H1 (cell line): ENCODE measurements at regions not wholly inside any gene's neighbourhood (a gene's known extent, or its start where the extent isn't known, plus 50 kb on each side); places are given as distances from the start of the nearest gene placed in this dataset.
A peak's percentile ranks its signal among the peaks of the same experiment; 100 is the strongest.

ENCODE experiments used
- CTCF ChIA-PET: fragments of 300-600 bp; sonication (Branson Sonifier 250); formaldehyde crosslinking; loops from one replicate; lab custom pipeline; 2021; ENCODE audit not compliant: partially characterized antibody; lab: Charles Lee
- POLR2A ChIA-PET: fragments of 300-600 bp; sonication (Branson Sonifier 250); formaldehyde crosslinking; loops from one replicate; lab custom pipeline; 2021; ENCODE audit warnings: inconsistent platforms; ENCODE audit not compliant: partially characterized antibody; lab: Charles Lee
- DNase-seq, 2 experiments: peaks; one replicate each; pipeline versions ENCODE4 v3.0.0 to v3.0.0-alpha.2; 2010 to 2022; ENCODE audit warnings: low spot score in 2 of 2, low read depth in 1 of 2, mixed read lengths in 1 of 2
- FAIRE-seq: peaks from 2 replicates; lab custom pipeline; 2011; peaks lifted over from hg19 to GRCh38; lab: Jason Lieb, UNC
- H2AFZ ChIP-seq: 2 replicates; pipeline ENCODE4 v1.8.1; 2012; ENCODE audit warnings: low read length, inconsistent platforms
- H2AK5ac ChIP-seq: 2 replicates; pipeline ENCODE4 v1.6.1; 2013; ENCODE audit warnings: low read depth, low read length
- H2BK120ac ChIP-seq: replicated peaks from 2 replicates; pipeline ENCODE3; 2013; ENCODE audit warnings: low read depth, low read length, inconsistent platforms
- H2BK12ac ChIP-seq: 2 replicates; pipeline ENCODE4 v1.6.1; 2013; ENCODE audit warnings: low read depth, low read length
- H2BK15ac ChIP-seq: 2 replicates; pipeline ENCODE4 v1.6.1; 2013; ENCODE audit warnings: low read length
- H2BK20ac ChIP-seq: 2 replicates; pipeline ENCODE4 v1.6.1; 2013; ENCODE audit warnings: low read length
- H2BK5ac ChIP-seq: 2 replicates; pipeline ENCODE4 v1.6.1; 2013; ENCODE audit warnings: low read depth, low read length
- H3K14ac ChIP-seq: 2 replicates; pipeline ENCODE4 v1.6.1; 2013; ENCODE audit warnings: inconsistent platforms; ENCODE audit not compliant: insufficient read length
- H3K18ac ChIP-seq: 2 replicates; pipeline ENCODE4 v1.6.1; 2013; ENCODE audit warnings: low read length; ENCODE audit errors: extremely low read depth
- H3K23ac ChIP-seq: 2 replicates; pipeline ENCODE4 v1.6.1; 2013; ENCODE audit warnings: inconsistent platforms; ENCODE audit not compliant: insufficient read length
- H3K23me2 ChIP-seq: 2 replicates; pipeline ENCODE4 v1.6.1; 2013; ENCODE audit warnings: low read depth, low read length
- H3K27ac ChIP-seq: 2 replicates; pipeline ENCODE4 v1.6.1; 2011; ENCODE audit warnings: low read depth, low read length, inconsistent platforms
- H3K27me3 ChIP-seq, 4 experiments: replicated peaks in 1 of 4; 1 replicate in 1 of 4; 2 replicates in 3 of 4; pipeline versions ENCODE4 v1.6.1 to v1.8.1; 2011 to 2013; ENCODE audit warnings: low read length in 3 of 4, mild to moderate bottlenecking in 3 of 4, inconsistent platforms in 2 of 4, mixed read lengths in 2 of 4, moderate library complexity in 1 of 4; ENCODE audit not compliant: control insufficient read depth in 3 of 4, insufficient read depth in 3 of 4; ENCODE audit errors: extremely low read depth in 1 of 4
- H3K36me3 ChIP-seq, 4 experiments: 2 replicates each; pipeline versions ENCODE4 v1.6.1 to v1.8.1; 2011 to 2013; ENCODE audit warnings: mild to moderate bottlenecking in 4 of 4, low read length in 3 of 4, moderate library complexity in 2 of 4, control low read depth in 1 of 4, inconsistent platforms in 1 of 4; ENCODE audit not compliant: insufficient read depth in 4 of 4, control insufficient read depth in 2 of 4
- H3K4ac ChIP-seq: replicated peaks from 2 replicates; pipeline ENCODE3; 2013; ENCODE audit warnings: low read length, low read depth, mixed read lengths, inconsistent platforms; ENCODE audit not compliant: insufficient read length
- H3K4me1 ChIP-seq, 4 experiments: replicated peaks in 1 of 4; 1 replicate in 1 of 4; 2 replicates in 3 of 4; pipeline versions ENCODE4 v1.6.1 to v1.8.1; 2011 to 2013; ENCODE audit warnings: low read length in 3 of 4, inconsistent platforms in 2 of 4, mixed read lengths in 1 of 4; ENCODE audit not compliant: insufficient read depth in 4 of 4, control insufficient read depth in 3 of 4
- H3K4me2 ChIP-seq, 2 experiments: 2 replicates each; pipeline versions ENCODE4 v1.6.1 to v1.8.1; 2011 to 2013; ENCODE audit warnings: low read depth in 2 of 2, low read length in 2 of 2, control low read depth in 1 of 2, inconsistent platforms in 1 of 2, mild to moderate bottlenecking in 1 of 2; ENCODE audit not compliant: insufficient read depth in 1 of 2
- H3K4me3 ChIP-seq, 4 experiments: fragments of 200-600, 300-600 bp in 1 of 4; sonication (generic), shearing (Covaris generic), sonication (Bioruptor Twin) in 1 of 4; 2 replicates each; pipeline versions ENCODE4 v1.5.1 to v1.8.1; 2011 to 2016; ENCODE audit warnings: low read length in 4 of 4, low read depth in 3 of 4, control low read depth in 2 of 4, inconsistent platforms in 2 of 4, mild to moderate bottlenecking in 2 of 4, mixed read lengths in 1 of 4, moderate library complexity in 1 of 4; ENCODE audit not compliant: insufficient read depth in 2 of 4; ENCODE audit errors: extremely low read depth in 1 of 4
- H3K56ac ChIP-seq: replicated peaks from 2 replicates; pipeline ENCODE3; 2013; ENCODE audit warnings: low read depth, mild to moderate bottlenecking, mixed read lengths, low read length, inconsistent platforms; ENCODE audit not compliant: insufficient read length
- H3K79me1 ChIP-seq: 2 replicates; pipeline ENCODE4 v1.6.1; 2013; ENCODE audit warnings: low read depth, low read length, control low read depth
- H3K79me2 ChIP-seq, 2 experiments: 2 replicates each; pipeline versions ENCODE4 v1.6.1 to v1.8.1; 2012 to 2013; ENCODE audit warnings: low read length in 2 of 2, mild to moderate bottlenecking in 2 of 2, inconsistent platforms in 1 of 2; ENCODE audit not compliant: insufficient read depth in 2 of 2, control insufficient read depth in 1 of 2
- H3K9ac ChIP-seq, 4 experiments: replicated peaks in 1 of 4; 1 replicate in 1 of 4; 2 replicates in 3 of 4; pipeline versions ENCODE4 v1.6.1 to v1.8.1; 2011 to 2013; ENCODE audit warnings: low read depth in 3 of 4, low read length in 3 of 4, control low read depth in 2 of 4, mild to moderate bottlenecking in 2 of 4, moderate library complexity in 2 of 4, inconsistent platforms in 1 of 4; ENCODE audit errors: extremely low read depth in 1 of 4
- H3K9me3 ChIP-seq, 2 experiments: 2 replicates each; pipeline versions ENCODE4 v1.6.1 to v1.8.1; 2012 to 2013; ENCODE audit warnings: mild to moderate bottlenecking in 2 of 2, moderate library complexity in 2 of 2, control low read depth in 1 of 2, inconsistent platforms in 1 of 2, low read depth in 1 of 2, low read length in 1 of 2, mixed read lengths in 1 of 2; ENCODE audit not compliant: insufficient read depth in 2 of 2
- H4K20me1 ChIP-seq, 2 experiments: replicated peaks in 1 of 2; 2 replicates each; pipeline versions ENCODE3 to v1.8.1; 2011 to 2013; ENCODE audit warnings: inconsistent platforms in 2 of 2, low read length in 2 of 2, mild to moderate bottlenecking in 1 of 2; ENCODE audit not compliant: insufficient read depth in 2 of 2, control insufficient read depth in 1 of 2
- H4K5ac ChIP-seq: 2 replicates; pipeline ENCODE4 v1.6.1; 2013; ENCODE audit warnings: low read length, low read depth, mixed read lengths, inconsistent platforms; ENCODE audit not compliant: insufficient read length
- H4K8ac ChIP-seq: 2 replicates; pipeline ENCODE4 v1.8.0; 2013; ENCODE audit warnings: mild to moderate bottlenecking, moderate library complexity, low read length, inconsistent platforms; ENCODE audit not compliant: insufficient read depth; ENCODE audit errors: extremely low read depth
- H4K91ac ChIP-seq: replicated peaks from 2 replicates; pipeline ENCODE3; 2013; ENCODE audit warnings: low read length, mixed read lengths, inconsistent platforms; ENCODE audit not compliant: insufficient read length
- HDAC2 ChIP-seq, 2 experiments: fragments of 300-600 bp in 1 of 2; sonication (generic) in 1 of 2; IDR thresholded peaks; 2 replicates each; pipeline ENCODE4 v1.6.1; 2011 to 2012; ENCODE audit warnings: low read depth in 2 of 2, low read length in 2 of 2, mild to moderate bottlenecking in 2 of 2, moderate library complexity in 2 of 2, borderline replicate concordance in 1 of 2, inconsistent platforms in 1 of 2
- MAFK ChIP-seq: IDR thresholded peaks from 2 replicates; pipeline ENCODE4 v1.6.1; 2012; ENCODE audit warnings: low read depth, mild to moderate bottlenecking, improper control_type of control experiment, low read length
- WGBS, 2 experiments: shearing (Covaris generic) in 1 of 2; methylation state at CpG; one replicate each; pipeline versions ENCODE4 v1.1.6 to v1.1.7; 2013 to 2015; ENCODE audit warnings: low lambda C conversion rate in 2 of 2, mixed read lengths in 2 of 2, inconsistent platforms in 1 of 2, low coverage in 1 of 2, missing lambda C conversion rate in 1 of 2; ENCODE audit not compliant: insufficient replicate concordance in 2 of 2, insufficient coverage in 1 of 2, insufficient read length in 1 of 2; ENCODE audit errors: extremely low coverage in 1 of 2, missing lambda C conversion rate in 1 of 2; 5-methylcytosine and 5-hydroxymethylcytosine counted together

- no peaks in the 10 kb centered on the region for H3K79me2 ChIP-seq
- H2AK5ac ChIP-seq: peak overlapping the region; percentile 77; the same call in 1 of the 2 replicates
- H3K36me3 ChIP-seq: no peaks in the 10 kb centered on the region; a peak in 1 of 8 replicates
- no peak overlapping the region for H4K8ac ChIP-seq
- no peak overlapping the region for H3K4ac ChIP-seq
- H2BK120ac ChIP-seq: no peak overlapping the region
- H4K20me1 ChIP-seq: no peaks in the 10 kb centered on the region
- no peak overlapping the region for H4K91ac ChIP-seq
- H2BK15ac ChIP-seq: no peak overlapping the region
- POLR2A ChIA-PET: no interaction called here
- peaks cover 0 to 2% (median 0%) of the 10 kb centered on the region in 4 experiments; a peak in 1 of 7 replicates for H3K27me3 ChIP-seq
- no peak for FAIRE-seq
- 90% methylated on average over 9 of the region's 9 CpGs; no CpG with 5 or more reads in 1 of the 2 experiments for WGBS, 2 experiments
- no peaks in the 10 kb centered on the region for H3K9me3 ChIP-seq
- H3K23ac ChIP-seq: no peak overlapping the region
- no peak overlapping the region for H3K4me2 ChIP-seq
- no peak overlapping the region for H3K9ac ChIP-seq
- H2BK12ac ChIP-seq: no peak overlapping the region
- no peak overlapping the region for H3K14ac ChIP-seq
- H3K4me1 ChIP-seq: peaks cover 3 to 9% (median 6%) of the 10 kb centered on the region in 4 experiments; a peak in 5 of 7 replicates
- H2BK20ac ChIP-seq: no peak overlapping the region
- CTCF ChIA-PET: interaction anchor here (1.0 to 1.6 kb wide), 3 partner anchors 12 to 27 kb away, joined by 3 to 6 read pairs (median 5); no protein-coding TSS in a partner anchor
- H3K79me1 ChIP-seq: no peaks in the 10 kb centered on the region
- no peaks in the 10 kb centered on the region for H3K23me2 ChIP-seq
- no peak overlapping the region for H3K18ac ChIP-seq
- TF ChIP-seq HDAC2 (IDR thresholded peaks at IDR 0.05; ENCODE audit: borderline replicate concordance in 1 of 2, low read depth in 2 of 2, low read length in 2 of 2) (no peak), MAFK (peak; percentile 54; the same call in 1 of the 2 replicates)
- no peak overlapping the region for H3K4me3 ChIP-seq
- H2AFZ ChIP-seq: no peak overlapping the region
- H3K27ac ChIP-seq: no peak overlapping the region
- no peak for DNase-seq
- H4K5ac ChIP-seq: no peak overlapping the region
- no peak overlapping the region for H2BK5ac ChIP-seq
- no peak overlapping the region for H3K56ac ChIP-seq
These were observed 1091.6 kb upstream of the EEF2KMT start for GRCh38 chr16:6189216-6189615.
